ENCODE measurements at regions not wholly inside any gene's neighbourhood (a gene's known extent, or its start where the extent isn't known, plus 50 kb on each side); places are given as distances from the start of the nearest gene placed in this dataset.
A peak's percentile ranks its signal among the peaks of the same experiment; 100 is the strongest.

- DNase-seq, result no peak
Measured at GRCh38 chr11:116129456-116129855, 625.2 kb upstream of the CADM1 start.

- no peak for DNase-seq
Measured at GRCh38 chr11:116126562-116126961, 622.3 kb upstream of the CADM1 start.

GRCh38 chr11:116124922-116125714 lies 620.9 kb upstream of the CADM1 start:
- no peak for DNase-seq

- DNase-seq, result no peak
Measured at GRCh38 chr11:116123739-116124138, 619.5 kb upstream of the CADM1 start.

GRCh38 chr11:116122697-116123472 lies 618.7 kb upstream of the CADM1 start:
- DNase-seq, result no peak

- no peak for DNase-seq
Measured at GRCh38 chr11:116119158-116119557, 614.9 kb upstream of the CADM1 start.

GRCh38 chr11:116118138-116118470 lies 613.9 kb upstream of the CADM1 start:
- DNase-seq, result no peak

- DNase-seq, result no peak
Measured at GRCh38 chr11:116117331-116118137, 613.3 kb upstream of the CADM1 start.

- DNase-seq, result no peak
Measured at GRCh38 chr11:116115801-116116200, 611.6 kb upstream of the CADM1 start.

GRCh38 chr11:116114198-116114651 lies 610.0 kb upstream of the CADM1 start:
- no peak for DNase-seq

- no peak for DNase-seq
Measured at GRCh38 chr11:116112087-116112935, 608.1 kb upstream of the CADM1 start.

GRCh38 chr11:116111546-116111945 lies 607.3 kb upstream of the CADM1 start:
- no peak for DNase-seq

- DNase-seq, result no peak
Measured at GRCh38 chr11:116110802-116111201, 606.6 kb upstream of the CADM1 start.

GRCh38 chr11:116110356-116110755 lies 606.1 kb upstream of the CADM1 start:
- DNase-seq, result no peak

- no peak for DNase-seq
Measured at GRCh38 chr11:116109228-116109627, 605.0 kb upstream of the CADM1 start.

- no peak for DNase-seq
Measured at GRCh38 chr11:116108161-116108560, 603.9 kb upstream of the CADM1 start.

- no peak for DNase-seq
Measured at GRCh38 chr11:116107229-116107628, 603.0 kb upstream of the CADM1 start.

- DNase-seq, result peak; percentile 48
Measured at GRCh38 chr11:116104498-116105174, 600.4 kb upstream of the CADM1 start.

GRCh38 chr11:116101902-116102301 lies 597.7 kb upstream of the CADM1 start:
- no peak for DNase-seq

- DNase-seq, result no peak
Measured at GRCh38 chr11:116100016-116100415, 595.8 kb upstream of the CADM1 start.

GRCh38 chr11:116099541-116099940 lies 595.3 kb upstream of the CADM1 start:
- DNase-seq, result no peak

Measured in inflammatory macrophage treated with lipopolysaccharide for 4 hours (primary cell).